Endothelial cell of hepatic sinusoid (primary cell): ENCODE measurements at regions not wholly inside any gene's neighbourhood (a gene's known extent, or its start where the extent isn't known, plus 50 kb on each side); places are given as distances from the start of the nearest gene placed in this dataset.
"Not testable (repeated sequence)": the region's sequence is repeated elsewhere in the genome, so short reads cannot be mapped to it uniquely, and the experiment has no call there.

Experiments used
- in situ Hi-C: cut with HindIII; loops from 2 replicates; pipeline ENCODE4 v1.10.0; 2017; ENCODE audit warnings: low sequenced_read_pairs

- in situ Hi-C loops = no loop called here
Measured at GRCh38 chr5:120813551-120813950, 349.5 kb downstream of the PRR16 start.

- in situ Hi-C loops = no loop called here
Measured at GRCh38 chr5:120817044-120817985, 353.2 kb downstream of the PRR16 start.

- in situ Hi-C loops = no loop called here
Measured at GRCh38 chr5:120818128-120818527, 354.0 kb downstream of the PRR16 start.

- in situ Hi-C loops = no loop called here
Measured at GRCh38 chr5:120823328-120823727, 359.2 kb downstream of the PRR16 start.

GRCh38 chr5:120831646-120832045 lies 367.5 kb downstream of the PRR16 start:
- in situ Hi-C loops = not testable (repeated sequence)

- in situ Hi-C loops = no loop called here
Measured at GRCh38 chr5:120841830-120842229, 377.7 kb downstream of the PRR16 start.

GRCh38 chr5:120843390-120843980 lies 379.4 kb downstream of the PRR16 start:
- in situ Hi-C loops = no loop called here

GRCh38 chr5:120848883-120849282 lies 384.8 kb downstream of the PRR16 start:
- in situ Hi-C loops = no loop called here

GRCh38 chr5:120852222-120852860 lies 388.2 kb downstream of the PRR16 start:
- in situ Hi-C loops = no loop called here

GRCh38 chr5:120866997-120867396 lies 402.9 kb downstream of the PRR16 start:
- in situ Hi-C loops = no loop called here

- in situ Hi-C loops = no loop called here
Measured at GRCh38 chr5:120869831-120870230, 405.7 kb downstream of the PRR16 start.

- in situ Hi-C loops = no loop called here
Measured at GRCh38 chr5:120872297-120872696, 408.2 kb downstream of the PRR16 start.

GRCh38 chr5:120873083-120873482 lies 409.0 kb downstream of the PRR16 start:
- in situ Hi-C loops = no loop called here

GRCh38 chr5:120874081-120874862 lies 410.2 kb downstream of the PRR16 start:
- in situ Hi-C loops = no loop called here

GRCh38 chr5:120882038-120882775 lies 418.1 kb downstream of the PRR16 start:
- in situ Hi-C loops = no loop called here

GRCh38 chr5:120886351-120886860 lies 422.3 kb downstream of the PRR16 start:
- in situ Hi-C loops = no loop called here

GRCh38 chr5:120895660-120896059 lies 431.6 kb downstream of the PRR16 start:
- in situ Hi-C loops = no loop called here

GRCh38 chr5:120901199-120901598 lies 437.1 kb downstream of the PRR16 start:
- in situ Hi-C loops = no loop called here

GRCh38 chr5:120907953-120908352 lies 443.9 kb downstream of the PRR16 start:
- in situ Hi-C loops = no loop called here

- in situ Hi-C loops = no loop called here
Measured at GRCh38 chr5:120910629-120911028, 446.5 kb downstream of the PRR16 start.
